Right lobe of liver (tissue), 6 donors: ENCODE measurements at regions not wholly inside any gene's neighbourhood (a gene's known extent, or its start where the extent isn't known, plus 50 kb on each side); places are given as distances from the start of the nearest gene placed in this dataset.

Experiments
- ATAC-seq, 4 donors: fragments of 200-7000 bp; cut with Tn5 transposase; one replicate each; pipeline ENCODE4 v1.9.1; 2020; ENCODE audit warnings: mild to moderate bottlenecking in 4 of 4, moderate library complexity in 4 of 4
- DNase-seq, 3 donors: peaks; one replicate each; pipeline ENCODE4 v3.0.0-alpha.2; 2020
- H3K27ac ChIP-seq, 3 donors: fragments of 200-600 bp; one replicate each; pipeline ENCODE4 v1.8.0; 2022
- H3K27me3 ChIP-seq, 2 donors: fragments of 200-600 bp; one replicate each; pipeline ENCODE4 v1.8.0; 2022
- H3K36me3 ChIP-seq, 4 donors: fragments of 200-600 bp; sonication (generic) in 1 of 4; one replicate each; pipeline versions ENCODE4 v1.5.1 to v1.8.0; 2017 to 2022; ENCODE audit warnings: control low read depth in 1 of 4
- H3K4me1 ChIP-seq, 4 donors: fragments of 200-600 bp; sonication (generic) in 1 of 4; one replicate each; pipeline versions ENCODE4 v1.5.1 to v1.8.0; 2017 to 2022; ENCODE audit warnings: control low read depth in 1 of 4
- H3K4me3 ChIP-seq, 3 donors: fragments of 200-600 bp; one replicate each; pipeline ENCODE4 v1.8.0; 2022
- H3K9me3 ChIP-seq, 4 donors: fragments of 200-600 bp; sonication (generic) in 1 of 4; one replicate each; pipeline versions ENCODE4 v1.5.1 to v1.8.0; 2017 to 2022; ENCODE audit warnings: control low read depth in 1 of 4
- CTCF ChIP-seq, 4 donors: fragments of 200-600 bp in 3 of 4; fragments of 450-650 bp in 1 of 4; IDR thresholded peaks; one replicate each; pipeline versions ENCODE4 v1.5.1 to v1.8.0; 2016 to 2022; ENCODE audit warnings: antibody characterized with exemption in 4 of 4, mild to moderate bottlenecking in 2 of 4
- POLR2A ChIP-seq: fragments of 450-650 bp; IDR thresholded peaks from one replicate; pipeline ENCODE4 v1.6.1; 2017; ENCODE audit warnings: antibody characterized with exemption, mild to moderate bottlenecking
- WGBS: methylation state at CpG from one replicate; pipeline ENCODE4 v1.1.6; 2018; ENCODE audit warnings: low coverage, low lambda C conversion rate; ENCODE audit not compliant: insufficient coverage; ENCODE audit errors: missing lambda C conversion rate; 5-methylcytosine and 5-hydroxymethylcytosine counted together
- intact Hi-C, 2 donors: fragments of 100-400 bp; cut with DNase I; formaldehyde crosslinking; loops; one replicate each; pipeline versions ENCODE4 v1.11.2 to v1.14.1; 2022
- donor health status: DM: no; HTN: yes; CAD: no.
- donor health status: DM: no; HTN: no; CAD: no.
- donor health status: DM: no; HTN: no; CAD: no.
- donor health status: DM: no; HTN: yes; CAD: no.
- donor health status: DM: no; HTN: yes; CAD: no.

DNA sequence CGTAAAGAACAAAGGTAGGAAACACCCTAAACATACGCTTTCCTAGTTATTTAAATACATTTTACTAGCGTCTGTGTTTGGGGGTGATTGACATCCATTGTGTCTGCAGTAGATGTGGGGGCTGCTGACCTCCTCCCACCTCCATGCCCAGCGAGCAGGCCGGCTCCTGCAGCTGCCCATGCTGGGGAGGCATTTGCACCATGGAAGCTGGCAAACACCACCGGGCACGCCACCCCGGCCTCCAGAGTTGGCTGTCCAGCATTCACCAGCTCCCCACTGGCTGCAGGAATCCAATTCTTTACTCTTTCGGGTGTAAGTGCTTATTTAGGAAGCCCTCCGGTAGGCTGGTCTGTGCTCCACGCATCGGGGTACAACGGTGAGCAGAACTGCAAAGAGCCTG is 115.4 kb upstream of the USP29 start:
- intact Hi-C loops: no loop called here
- WGBS: 76% methylated on average over 8 of the region's 13 CpGs
- no peaks in the 10 kb centered on the region for H3K36me3 ChIP-seq
- TF ChIP-seq CTCF (IDR thresholded peaks at IDR 0.05) (no peak), POLR2A (no peak)
- H3K9me3 ChIP-seq: no peaks in the 10 kb centered on the region
- H3K4me3 ChIP-seq: no peak overlapping the region
- no peaks in the 10 kb centered on the region for H3K27me3 ChIP-seq
- no peak overlapping the region for H3K27ac ChIP-seq
- DNase-seq (no peak), ATAC-seq (no peak)
- no peaks in the 10 kb centered on the region for H3K4me1 ChIP-seq

GRCh38 chr19:57008432-57008831 is 111.4 kb upstream of the USP29 start:
- no peak for DNase-seq
- intact Hi-C loops: no loop called here
- WGBS: 94% methylated on average over 3 of the region's 6 CpGs
- TF ChIP-seq POLR2A: no peak
- TF ChIP-seq CTCF (IDR thresholded peaks at IDR 0.05): no peak
- Histone ChIP-seq H3K27ac (no peak overlapping the region), H3K36me3 (no peaks in the 10 kb centered on the region), H3K27me3 (no peaks in the 10 kb centered on the region), H3K4me3 (no peak overlapping the region), H3K9me3 (no peaks in the 10 kb centered on the region), H3K4me1 (no peaks in the 10 kb centered on the region)
- ATAC-seq: no peak

DNA sequence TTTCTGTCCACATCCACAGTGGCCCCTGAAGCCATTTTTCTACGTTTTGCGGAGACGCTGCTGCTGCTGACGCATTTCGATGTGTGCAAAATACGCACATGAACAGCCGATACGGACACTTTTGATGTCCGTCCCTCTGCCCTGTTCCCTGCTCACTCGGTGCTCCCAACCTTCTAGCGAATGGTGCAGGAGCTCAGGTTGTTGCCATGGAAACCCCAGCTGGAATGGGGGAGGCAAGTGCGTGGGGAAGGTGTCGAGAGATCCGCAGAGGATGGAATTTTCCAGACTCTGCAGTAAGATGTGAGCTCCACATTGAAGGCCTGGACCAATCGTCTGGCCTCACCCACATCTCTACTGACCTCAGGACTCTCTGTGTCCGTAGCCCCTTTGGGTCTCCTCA is 109.2 kb upstream of the USP29 start:
- intact Hi-C loops: no loop called here
- WGBS: 77% methylated on average over 11 of the region's 16 CpGs
- H3K36me3 ChIP-seq: no peaks in the 10 kb centered on the region
- no peak for ATAC-seq
- no peak for DNase-seq
- no peaks in the 10 kb centered on the region for H3K27me3 ChIP-seq
- no peaks in the 10 kb centered on the region for H3K4me1 ChIP-seq
- no peak overlapping the region for H3K27ac ChIP-seq
- TF ChIP-seq POLR2A: no peak
- no peak for TF ChIP-seq CTCF (IDR thresholded peaks at IDR 0.05)
- no peaks in the 10 kb centered on the region for H3K9me3 ChIP-seq
- H3K4me3 ChIP-seq: no peak overlapping the region

GRCh38 chr19:57016076-57016475 is 103.7 kb upstream of the USP29 start:
- ATAC-seq (no peak), DNase-seq (no peak)
- no peaks in the 10 kb centered on the region for H3K36me3 ChIP-seq
- H3K27me3 ChIP-seq: no peaks in the 10 kb centered on the region
- no peak overlapping the region for H3K27ac ChIP-seq
- H3K4me1 ChIP-seq: no peaks in the 10 kb centered on the region
- 88% methylated on average over 15 of the region's 27 CpGs for WGBS
- intact Hi-C loops: no loop called here
- no peak for TF ChIP-seq POLR2A
- no peak for TF ChIP-seq CTCF (IDR thresholded peaks at IDR 0.05)
- H3K4me3 ChIP-seq: no peak overlapping the region
- H3K9me3 ChIP-seq: no peaks in the 10 kb centered on the region

DNA sequence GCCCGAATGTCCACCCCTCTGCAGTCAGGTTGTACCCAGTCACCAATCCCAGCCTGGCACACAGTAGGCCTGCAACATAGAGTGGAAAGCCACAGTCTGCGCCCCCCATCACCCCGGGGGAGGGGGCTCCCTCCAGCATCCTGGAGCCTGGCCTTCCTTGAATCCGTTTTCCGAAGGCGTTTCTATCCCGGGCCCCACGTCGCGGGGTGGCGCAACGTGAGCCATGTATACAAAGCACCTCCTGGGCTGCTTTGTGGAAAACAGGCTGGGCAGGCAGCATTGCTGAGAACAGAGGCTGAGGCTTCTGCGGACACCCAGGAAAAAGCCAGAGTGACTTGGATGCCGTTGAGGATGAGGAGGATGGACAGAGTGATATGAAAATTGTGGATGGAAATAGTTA is 103.3 kb upstream of the USP29 start:
- intact Hi-C loops: no loop called here
- Histone ChIP-seq H3K4me1 (no peaks in the 10 kb centered on the region), H3K27me3 (no peaks in the 10 kb centered on the region), H3K4me3 (no peak overlapping the region), H3K27ac (no peak overlapping the region), H3K9me3 (no peaks in the 10 kb centered on the region), H3K36me3 (no peaks in the 10 kb centered on the region)
- ATAC-seq (no peak), DNase-seq (no peak)
- WGBS: 78% methylated on average over 11 of the region's 14 CpGs
- no peak for TF ChIP-seq CTCF (IDR thresholded peaks at IDR 0.05)
- TF ChIP-seq POLR2A: no peak
